Urothelium cell line (cell line): ENCODE measurements at regions not wholly inside any gene's neighbourhood (a gene's known extent, or its start where the extent isn't known, plus 50 kb on each side); places are given as distances from the start of the nearest gene placed in this dataset.

Experiments used
- DNase-seq: peaks from one replicate; pipeline ENCODE4 v3.0.0; 2011; ENCODE audit warnings: low spot score, mixed read lengths
- FAIRE-seq: peaks from 2 replicates; lab custom pipeline; 2011; peaks lifted over from hg19 to GRCh38; lab: Jason Lieb, UNC

- DNase-seq (no peak), FAIRE-seq (no peak)
These were observed 87.4 kb upstream of the THBS2 start for GRCh38 chr6:169341065-169341464.

DNA sequence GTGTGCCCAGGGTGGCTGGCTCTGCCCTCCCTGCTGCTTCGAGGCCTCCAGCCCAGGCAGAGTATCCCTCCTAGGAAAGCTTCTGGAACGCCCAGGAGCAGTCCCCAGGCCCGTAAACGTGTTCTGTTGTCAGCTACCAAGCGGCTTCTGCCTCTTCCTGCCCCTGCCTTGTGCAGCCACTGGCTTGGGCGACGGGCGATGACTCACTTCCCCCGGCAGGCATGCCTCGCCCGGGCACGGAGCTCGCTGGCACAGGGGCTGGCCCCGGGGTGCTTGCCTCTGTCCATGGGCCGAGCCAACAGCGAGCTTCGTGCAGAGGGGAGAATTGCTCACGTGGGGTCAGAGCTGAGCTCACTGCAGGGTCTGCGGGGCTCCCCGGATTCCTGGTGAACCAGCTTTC, 86.7 kb upstream of the THBS2 start:
- peak; percentile 62 for FAIRE-seq
- peak; percentile 91 for DNase-seq

- DNase-seq (no peak), FAIRE-seq (no peak)
These were observed 86.2 kb upstream of the THBS2 start for GRCh38 chr6:169339731-169340309.

GRCh38 chr6:169339025-169339424, 85.4 kb upstream of the THBS2 start:
- no peak for FAIRE-seq

DNA sequence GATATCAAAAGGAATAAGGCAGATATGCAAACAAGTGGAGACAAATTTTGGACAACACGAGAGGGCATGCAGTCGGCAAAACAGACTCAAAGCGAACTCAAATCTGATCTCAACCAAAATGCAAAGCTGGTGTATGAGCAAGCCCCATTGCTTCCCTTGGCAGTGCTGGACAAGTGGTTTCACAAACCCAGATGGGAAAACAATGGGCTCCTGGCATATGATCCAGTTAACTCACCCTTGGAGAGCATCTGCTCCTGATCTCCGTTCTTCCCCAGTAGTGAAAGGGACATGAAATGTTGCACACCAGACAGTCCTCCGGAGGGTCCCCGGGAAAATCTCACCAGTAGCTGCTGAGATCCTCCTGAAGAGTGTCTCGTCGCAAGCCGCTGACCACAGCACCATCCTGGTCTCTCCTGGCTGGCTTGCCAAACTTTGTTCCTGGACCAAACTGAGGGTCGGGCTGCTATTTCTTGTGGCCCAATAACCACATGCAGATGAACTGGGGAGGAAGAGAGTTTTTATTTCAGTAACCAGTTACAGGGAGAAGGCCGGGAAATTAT, 84.3 kb upstream of the THBS2 start:
- FAIRE-seq (no peak), DNase-seq (no peak)

More at GRCh38 chr6:169339025-169339424, 85.4 kb upstream of the THBS2 start:
- no peak for DNase-seq

DNA sequence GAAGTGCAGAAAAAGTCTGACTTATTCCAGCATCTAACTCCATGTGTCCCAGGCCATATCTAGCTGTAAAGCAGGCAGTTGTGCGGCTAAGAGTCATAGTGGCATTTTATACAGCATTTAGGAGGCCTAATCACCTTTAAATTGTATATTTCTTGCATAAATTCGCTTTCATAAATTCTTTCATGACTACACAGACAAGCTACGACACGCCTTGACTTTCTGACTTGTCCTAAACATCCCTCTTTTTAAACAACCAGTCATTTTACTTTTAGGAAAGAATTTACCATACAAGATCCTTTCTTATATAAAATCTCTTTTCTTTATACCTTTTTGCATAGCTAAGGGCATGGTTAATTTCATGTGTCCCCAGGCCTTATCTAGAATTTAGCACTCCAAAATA, 81.7 kb upstream of the THBS2 start:
- DNase-seq (no peak), FAIRE-seq (no peak)

DNA sequence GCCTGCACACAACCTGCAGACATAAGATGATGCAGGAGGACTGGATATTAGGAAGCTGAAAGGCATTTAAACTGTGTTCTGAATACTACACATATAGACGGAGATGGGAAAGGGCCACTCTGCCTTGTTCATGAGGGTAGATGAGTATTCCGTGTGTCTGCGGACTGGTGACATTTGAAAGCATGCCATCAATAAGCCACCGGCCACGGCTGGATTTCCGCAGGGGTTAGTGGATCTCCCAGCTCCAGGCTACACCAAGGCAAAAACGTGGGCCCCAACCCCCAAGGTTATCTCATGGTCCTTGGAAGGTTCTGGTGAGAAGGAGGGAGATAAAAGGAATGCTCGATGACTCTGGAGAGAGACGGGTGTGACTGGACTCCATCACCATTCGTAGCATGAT, 78.6 kb upstream of the THBS2 start:
- no peak for DNase-seq
- no peak for FAIRE-seq

GRCh38 chr6:169328112-169328801, 74.6 kb upstream of the THBS2 start:
- DNase-seq = peak; percentile 32
- FAIRE-seq = no peak

- DNase-seq (no peak), FAIRE-seq (peak; percentile 46)
These were observed 72.6 kb upstream of the THBS2 start for GRCh38 chr6:169326067-169326799.

GRCh38 chr6:169324656-169325459, 71.2 kb upstream of the THBS2 start:
- no peak for DNase-seq
- no peak for FAIRE-seq

GRCh38 chr6:169324086-169324485, 70.4 kb upstream of the THBS2 start:
- DNase-seq (no peak), FAIRE-seq (no peak)

GRCh38 chr6:169323221-169323620, 69.6 kb upstream of the THBS2 start:
- no peak for DNase-seq
- FAIRE-seq = no peak

GRCh38 chr6:169321546-169321945, 67.9 kb upstream of the THBS2 start:
- DNase-seq (no peak), FAIRE-seq (no peak)

GRCh38 chr6:169320013-169320412, 66.4 kb upstream of the THBS2 start:
- FAIRE-seq (no peak), DNase-seq (no peak)

DNA sequence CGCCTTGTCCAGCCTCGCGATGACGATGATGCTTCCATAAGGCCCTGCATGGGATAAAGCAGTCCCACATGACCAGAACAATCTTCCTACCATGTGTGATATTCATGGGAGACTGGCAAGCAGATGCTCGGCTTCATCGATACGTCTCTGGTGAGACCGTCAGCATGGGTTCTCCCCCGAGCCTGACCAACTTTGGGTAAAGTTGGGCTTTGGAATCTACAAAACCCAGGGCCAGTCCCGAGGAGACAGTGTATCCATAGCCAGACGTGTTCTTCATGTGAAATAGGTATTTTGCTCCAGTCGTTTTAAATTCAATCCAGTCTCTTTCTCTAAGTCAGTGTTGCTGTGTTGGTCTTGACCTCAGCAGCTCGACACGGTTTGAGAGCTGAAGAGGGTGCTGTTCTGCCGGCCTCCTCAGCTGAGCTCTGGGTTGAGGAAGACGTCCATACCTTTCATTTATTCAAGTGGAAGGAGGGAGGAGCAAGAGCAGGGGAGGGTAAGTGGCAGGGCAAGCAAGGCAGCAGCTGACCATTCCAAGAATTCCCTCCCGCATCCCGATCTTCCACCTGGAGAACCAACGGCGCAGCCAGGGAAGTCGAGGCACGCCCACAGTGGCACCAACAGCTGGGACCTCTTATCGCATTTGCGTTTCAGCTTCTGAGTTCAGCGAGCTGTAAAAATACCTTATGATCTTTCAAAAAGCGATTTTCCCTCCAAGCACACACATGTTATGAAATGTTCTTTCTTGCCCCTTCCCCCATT, 64.0 kb upstream of the THBS2 start:
- DNase-seq (no peak), FAIRE-seq (no peak)

DNA sequence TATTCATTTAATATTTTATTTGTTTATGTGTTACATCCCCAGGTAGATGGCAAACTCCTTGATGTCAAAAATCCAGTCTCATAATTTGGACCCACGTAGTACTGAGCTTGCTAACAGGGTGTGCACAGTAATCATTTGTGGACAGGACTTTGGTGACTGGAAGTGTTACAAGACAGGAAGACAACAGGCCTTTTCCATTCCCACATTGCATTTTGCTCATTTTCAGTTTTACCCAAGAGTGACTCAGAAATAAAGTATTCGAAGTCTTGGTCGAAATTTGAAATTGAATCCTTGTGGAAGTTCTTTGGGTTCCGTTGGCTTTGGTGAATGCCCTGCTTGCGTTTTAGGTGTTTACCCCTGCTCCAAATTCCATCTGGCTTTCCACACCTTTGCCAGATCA, 63.0 kb upstream of the THBS2 start:
- no peak for DNase-seq

GRCh38 chr6:169315830-169316614, 62.4 kb upstream of the THBS2 start:
- DNase-seq (no peak), FAIRE-seq (peak; percentile 96)

More for the DNA sequence above, 63.0 kb upstream of the THBS2 start:
- FAIRE-seq = no peak

DNA sequence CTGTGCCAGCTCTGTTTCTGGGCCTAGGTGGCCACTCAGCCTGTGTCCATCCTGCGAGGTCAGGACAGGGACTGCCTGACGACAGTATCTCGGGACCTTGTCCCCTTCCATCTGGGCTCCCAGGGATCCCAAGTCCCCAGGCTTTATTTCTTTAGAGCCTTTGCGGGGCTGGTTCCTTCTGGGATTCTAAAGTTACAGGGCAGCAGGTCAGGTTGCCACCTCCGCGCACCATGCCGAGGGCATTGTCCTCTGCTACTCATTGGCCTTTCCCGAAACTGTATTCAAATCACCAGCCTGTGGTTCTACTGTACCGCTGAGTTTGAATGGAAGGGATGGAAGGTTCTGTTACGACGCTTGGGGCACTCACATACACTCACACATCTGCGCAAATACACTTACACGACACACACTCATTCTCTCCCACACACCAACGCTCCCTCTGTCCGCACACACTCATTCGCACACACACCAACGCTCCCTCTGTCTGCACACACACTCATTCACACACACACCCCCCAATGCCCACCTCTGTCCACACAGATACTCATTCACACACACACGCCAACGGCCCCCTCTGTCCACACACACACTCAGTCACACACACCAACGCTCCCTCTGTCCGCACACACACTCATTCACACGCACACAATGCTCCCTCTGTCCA, 59.8 kb upstream of the THBS2 start:
- DNase-seq (no peak), FAIRE-seq (peak; percentile 93)
